ENCODE measurements at regions not wholly inside any gene's neighbourhood (a gene's known extent, or its start where the extent isn't known, plus 50 kb on each side); places are given as distances from the start of the nearest gene placed in this dataset.

- no peak for DNase-seq
Measured at GRCh38 chr3:18666655-18667054, 241.5 kb upstream of the SATB1 start.

DNA sequence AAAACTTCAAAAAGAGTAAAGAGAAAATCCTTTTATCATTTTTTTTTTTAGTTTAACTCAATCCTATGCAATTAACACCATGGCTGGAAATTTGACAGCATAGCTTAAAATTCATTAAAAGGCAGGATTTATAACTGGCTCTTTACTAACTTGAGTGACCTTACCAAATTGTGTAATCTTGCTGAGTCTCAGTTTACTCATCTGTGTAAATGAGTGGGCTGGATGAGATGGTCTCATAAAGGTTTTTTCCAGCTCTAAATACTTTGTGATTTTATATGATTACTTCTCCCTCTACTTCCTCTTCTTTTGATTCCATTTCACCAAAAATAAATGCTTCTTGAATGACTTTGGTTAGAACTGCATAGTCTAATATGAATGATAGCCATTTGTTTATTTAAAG, 234.9 kb upstream of the SATB1 start:
- no peak for DNase-seq

DNA sequence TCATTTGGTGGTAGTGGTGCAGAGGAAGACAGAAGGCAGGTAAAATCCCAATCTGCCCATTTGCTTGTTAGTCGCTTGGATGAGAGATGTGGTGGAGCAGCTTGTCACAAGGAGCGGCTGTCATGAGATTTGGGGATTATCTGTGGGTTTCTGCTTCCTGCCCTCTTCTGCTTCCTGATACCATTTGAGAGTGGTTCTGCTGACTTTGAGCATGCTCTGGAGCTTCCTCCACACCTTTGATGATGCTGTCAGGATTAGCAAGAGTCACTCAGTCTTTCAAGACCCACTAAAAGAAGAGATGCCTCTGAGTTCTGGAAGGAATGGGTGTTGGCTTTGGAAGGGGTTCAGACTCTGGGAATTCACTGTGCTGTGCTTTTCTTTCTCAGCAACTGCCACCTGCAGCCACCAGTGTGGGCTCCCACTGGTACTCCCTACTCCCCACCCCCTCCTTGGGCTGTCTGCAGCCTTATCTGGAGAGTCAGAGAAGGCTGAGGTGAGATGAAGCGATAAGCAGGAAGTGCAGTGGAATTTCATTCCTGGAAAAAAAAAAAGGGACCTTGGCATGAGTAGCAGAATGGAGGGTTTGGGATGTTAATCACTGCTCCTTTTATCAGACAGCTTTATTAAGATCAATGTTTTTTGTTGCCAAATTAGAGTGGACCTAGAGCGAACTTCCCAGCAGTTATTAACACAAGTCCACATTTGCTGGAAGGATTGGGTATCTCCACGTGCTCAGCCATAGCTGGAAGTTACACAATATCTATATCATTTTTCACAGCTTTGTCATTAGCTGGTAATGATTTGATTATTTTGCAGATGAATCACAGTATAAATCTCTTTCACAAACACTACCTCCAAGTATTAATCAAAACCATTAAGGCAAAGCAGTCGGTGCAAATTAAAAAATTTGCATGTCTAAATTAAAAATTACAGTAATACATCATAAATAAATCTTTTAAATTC, 233.0 kb upstream of the SATB1 start:
- DNase-seq: no peak

- no peak for DNase-seq
Measured at GRCh38 chr3:18656866-18657265, 231.7 kb upstream of the SATB1 start.

GRCh38 chr3:18656410-18656809, 231.3 kb upstream of the SATB1 start:
- DNase-seq: no peak

DNA sequence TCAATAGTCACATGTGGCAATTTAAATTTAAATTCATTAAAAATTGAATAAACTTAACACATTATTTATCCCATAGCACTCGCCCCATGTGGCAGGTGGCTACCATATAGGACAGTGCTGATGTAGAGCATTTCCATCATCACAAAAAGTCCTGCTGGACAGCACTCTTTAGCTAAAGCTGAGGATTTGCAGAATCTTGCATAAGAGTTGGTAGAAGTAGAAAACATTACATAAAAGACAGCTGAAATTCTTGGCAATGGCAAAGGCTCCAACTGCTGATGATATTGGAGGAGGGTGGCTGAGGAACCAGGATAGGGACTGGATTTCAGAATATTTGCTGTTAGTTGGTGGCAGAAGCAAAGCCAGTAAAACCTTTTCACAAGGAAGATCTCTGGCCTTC, 230.7 kb upstream of the SATB1 start:
- DNase-seq: no peak

DNA sequence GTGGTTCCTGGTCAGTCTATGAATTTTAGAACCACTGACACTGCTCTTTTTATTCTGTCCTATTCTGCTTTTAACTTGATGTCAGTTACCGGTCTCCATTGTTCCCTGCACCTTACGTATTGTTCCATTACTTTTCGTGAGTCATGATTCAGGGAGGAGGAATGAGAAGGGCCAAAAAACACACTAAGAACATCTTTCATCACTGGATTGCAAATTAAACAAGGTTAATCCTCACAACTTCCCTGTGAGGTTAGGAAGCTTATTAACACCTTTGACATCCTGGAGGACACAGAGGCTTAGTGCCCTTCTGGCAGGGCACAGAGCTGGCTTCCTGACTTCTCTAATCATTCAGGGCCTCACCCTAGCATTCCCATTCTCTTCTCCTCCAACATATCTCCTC, 227.6 kb upstream of the SATB1 start:
- DNase-seq: no peak

GRCh38 chr3:18650731-18651130, 225.6 kb upstream of the SATB1 start:
- no peak for DNase-seq

GRCh38 chr3:18649666-18650363, 224.7 kb upstream of the SATB1 start:
- DNase-seq: no peak

- DNase-seq: no peak
Measured at GRCh38 chr3:18648868-18649462, 223.8 kb upstream of the SATB1 start.

DNA sequence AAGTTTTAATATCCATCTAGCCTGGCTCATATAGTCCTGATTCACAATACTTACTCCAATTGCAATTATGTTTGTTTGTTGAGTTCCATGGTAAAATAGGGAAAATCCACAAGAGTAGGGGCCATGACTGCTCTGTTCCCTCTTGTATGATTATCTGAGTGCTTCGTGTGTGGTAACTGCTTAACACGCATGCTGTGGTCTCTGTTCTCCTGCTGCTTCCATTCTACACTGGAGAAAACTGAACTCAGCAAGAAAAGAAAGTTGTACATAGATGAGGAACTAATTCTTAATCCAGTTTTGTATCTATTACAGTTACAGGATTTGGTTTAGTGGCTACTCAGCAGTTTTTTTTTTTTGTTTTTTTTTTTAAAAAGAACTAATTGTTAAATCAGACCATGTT, 223.0 kb upstream of the SATB1 start:
- DNase-seq: no peak

DNA sequence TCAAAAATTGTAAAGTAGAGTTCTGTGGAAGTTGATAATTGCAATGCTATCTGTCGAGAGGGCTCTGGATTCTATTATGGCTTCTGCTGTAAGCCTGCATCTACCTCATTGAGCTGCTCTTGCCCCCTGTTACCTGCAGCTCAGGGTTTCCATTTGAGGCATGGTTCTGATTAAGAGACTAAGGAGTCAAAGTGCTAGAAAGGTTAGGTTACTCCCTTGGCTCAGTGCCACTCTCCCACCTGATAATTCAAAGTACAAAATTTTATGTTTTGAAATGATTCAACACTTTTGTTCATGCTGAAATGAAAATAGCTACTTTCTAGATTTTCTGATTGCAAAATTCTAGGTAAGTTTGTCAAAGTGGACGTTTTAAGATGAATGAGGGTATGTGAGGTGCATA, 220.5 kb upstream of the SATB1 start:
- no peak for DNase-seq

DNA sequence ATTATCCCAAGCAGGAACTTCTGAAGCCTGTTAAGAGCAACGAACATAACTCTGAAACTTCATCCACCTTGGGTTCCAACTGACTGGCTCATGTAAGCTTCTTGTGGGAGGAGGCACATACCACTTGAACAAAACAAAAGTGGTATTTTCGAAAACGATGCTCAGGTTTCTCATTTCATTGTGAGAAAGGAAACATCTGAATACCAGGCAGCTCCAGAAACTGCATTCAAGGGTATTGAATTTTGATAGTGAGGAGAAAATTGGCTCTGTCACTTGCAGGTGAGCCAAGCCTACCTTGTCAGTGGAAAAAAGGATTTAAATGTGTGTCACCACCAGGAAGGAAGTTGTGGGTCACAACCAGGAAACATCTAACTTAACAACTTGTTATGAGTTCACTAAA, 218.1 kb upstream of the SATB1 start:
- DNase-seq: no peak

GRCh38 chr3:18641916-18642315, 216.8 kb upstream of the SATB1 start:
- DNase-seq: no peak

GRCh38 chr3:18635215-18635614, 210.1 kb upstream of the SATB1 start:
- DNase-seq: no peak

- no peak for DNase-seq
Measured at GRCh38 chr3:18634461-18634860, 209.3 kb upstream of the SATB1 start.

- DNase-seq: no peak
Measured at GRCh38 chr3:18633002-18633401, 207.9 kb upstream of the SATB1 start.

- no peak for DNase-seq
Measured at GRCh38 chr3:18630295-18630694, 205.2 kb upstream of the SATB1 start.

- no peak for DNase-seq
Measured at GRCh38 chr3:18625085-18625484, 199.9 kb upstream of the SATB1 start.

GRCh38 chr3:18623220-18623619, 198.1 kb upstream of the SATB1 start:
- DNase-seq: no peak

DNA sequence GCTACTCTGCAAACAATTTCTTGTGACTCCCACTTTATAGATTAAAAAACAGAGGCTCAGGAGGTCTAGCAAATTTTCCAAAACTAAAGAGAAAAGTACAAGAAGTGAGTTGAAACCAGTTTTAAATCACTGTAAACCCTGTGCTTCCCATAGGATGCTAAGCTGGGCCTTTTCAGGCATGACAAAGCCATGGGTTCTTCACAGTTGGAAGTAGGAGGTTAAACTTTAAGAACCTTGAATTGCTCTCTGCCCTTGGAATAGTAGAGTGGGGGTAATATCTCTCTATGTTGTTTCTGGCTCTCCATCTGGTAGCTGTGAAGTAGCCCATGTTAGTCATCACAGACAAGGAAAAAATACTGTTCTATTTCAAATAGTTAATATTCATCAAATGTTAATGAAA, 193.6 kb upstream of the SATB1 start:
- no peak for DNase-seq

DNA sequence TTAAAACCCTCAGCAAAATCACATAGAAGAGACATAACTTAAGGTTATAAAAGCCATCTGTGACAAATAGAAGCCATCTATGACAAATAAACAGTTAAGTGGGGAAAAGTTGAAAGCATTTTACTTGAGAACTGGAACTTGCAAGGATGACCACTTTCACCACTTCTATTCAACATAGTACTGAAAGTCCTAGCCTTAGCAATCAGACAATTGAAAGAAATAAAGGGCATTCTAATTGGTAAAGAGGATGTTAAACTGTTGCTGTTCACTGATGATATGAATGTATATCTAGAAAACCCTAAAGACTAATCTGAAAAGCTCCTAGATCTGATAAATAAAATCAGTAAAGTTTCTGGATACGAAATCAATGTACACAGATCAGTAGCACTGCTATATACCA, 186.9 kb upstream of the SATB1 start:
- no peak for DNase-seq

DNA sequence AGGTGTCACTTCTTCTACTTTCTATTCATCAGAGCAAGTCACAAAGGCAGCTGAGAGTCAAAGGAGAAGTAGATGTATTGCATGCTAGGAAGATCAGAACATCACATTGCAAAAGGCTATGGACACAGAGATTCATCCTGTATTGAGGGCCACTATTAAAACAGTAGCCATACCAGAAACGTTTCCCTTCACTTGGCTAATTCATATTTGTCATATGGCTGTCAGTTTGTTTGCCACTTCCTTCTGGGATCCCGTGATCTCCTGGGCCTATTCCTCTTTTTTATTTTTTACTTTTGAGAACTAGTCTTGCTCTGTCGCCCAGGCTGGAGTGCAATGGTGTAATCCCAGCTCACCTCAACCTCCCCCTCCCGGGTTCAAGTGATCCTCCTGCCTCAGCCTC, 184.0 kb upstream of the SATB1 start:
- DNase-seq: no peak

- no peak for DNase-seq
Measured at GRCh38 chr3:18597919-18598318, 172.8 kb upstream of the SATB1 start.
